Fibroblast of villous mesenchyme (primary cell): ENCODE measurements at regions not wholly inside any gene's neighbourhood (a gene's known extent, or its start where the extent isn't known, plus 50 kb on each side); places are given as distances from the start of the nearest gene placed in this dataset.

Experiments
- DNase-seq: peaks from one replicate; pipeline ENCODE4 v3.0.0-alpha.2; 2010; ENCODE audit warnings: low read depth
- H3K4me3 ChIP-seq: 2 replicates; pipeline ENCODE4 v1.5.1; 2011; ENCODE audit warnings: low read depth, mild to moderate bottlenecking, low read length
- TF ChIP-seq, protein P1 (sequence below): IDR thresholded peaks from 2 replicates; pipeline ENCODE4 v1.5.1; 2012; ENCODE audit warnings: low read depth, mild to moderate bottlenecking, low read length; ENCODE audit not compliant: insufficient read depth

DNA sequence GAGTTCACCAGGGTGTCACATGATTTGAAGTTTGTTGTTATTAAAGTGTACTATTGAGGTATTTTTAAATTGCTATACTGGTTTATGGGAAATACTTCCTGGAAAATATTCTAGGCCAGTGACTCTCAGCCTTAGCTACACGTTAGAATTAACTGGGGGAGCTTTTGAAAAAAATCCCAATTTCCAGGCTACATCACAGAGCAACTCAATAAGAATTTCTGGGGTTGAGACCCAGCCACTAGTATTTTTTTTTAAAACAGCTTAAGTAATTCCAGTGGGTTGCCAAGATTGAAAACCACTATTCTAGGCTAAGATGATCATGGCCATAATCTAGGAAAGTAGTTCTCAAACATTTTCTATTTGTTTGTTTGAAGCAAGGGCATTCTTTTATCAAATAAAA, 142.9 kb upstream of the GRIA1 start:
- no peak overlapping the region for H3K4me3 ChIP-seq
- TF ChIP-seq, protein P1, sequence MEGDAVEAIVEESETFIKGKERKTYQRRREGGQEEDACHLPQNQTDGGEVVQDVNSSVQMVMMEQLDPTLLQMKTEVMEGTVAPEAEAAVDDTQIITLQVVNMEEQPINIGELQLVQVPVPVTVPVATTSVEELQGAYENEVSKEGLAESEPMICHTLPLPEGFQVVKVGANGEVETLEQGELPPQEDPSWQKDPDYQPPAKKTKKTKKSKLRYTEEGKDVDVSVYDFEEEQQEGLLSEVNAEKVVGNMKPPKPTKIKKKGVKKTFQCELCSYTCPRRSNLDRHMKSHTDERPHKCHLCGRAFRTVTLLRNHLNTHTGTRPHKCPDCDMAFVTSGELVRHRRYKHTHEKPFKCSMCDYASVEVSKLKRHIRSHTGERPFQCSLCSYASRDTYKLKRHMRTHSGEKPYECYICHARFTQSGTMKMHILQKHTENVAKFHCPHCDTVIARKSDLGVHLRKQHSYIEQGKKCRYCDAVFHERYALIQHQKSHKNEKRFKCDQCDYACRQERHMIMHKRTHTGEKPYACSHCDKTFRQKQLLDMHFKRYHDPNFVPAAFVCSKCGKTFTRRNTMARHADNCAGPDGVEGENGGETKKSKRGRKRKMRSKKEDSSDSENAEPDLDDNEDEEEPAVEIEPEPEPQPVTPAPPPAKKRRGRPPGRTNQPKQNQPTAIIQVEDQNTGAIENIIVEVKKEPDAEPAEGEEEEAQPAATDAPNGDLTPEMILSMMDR, result no peak
- DNase-seq, result no peak

DNA sequence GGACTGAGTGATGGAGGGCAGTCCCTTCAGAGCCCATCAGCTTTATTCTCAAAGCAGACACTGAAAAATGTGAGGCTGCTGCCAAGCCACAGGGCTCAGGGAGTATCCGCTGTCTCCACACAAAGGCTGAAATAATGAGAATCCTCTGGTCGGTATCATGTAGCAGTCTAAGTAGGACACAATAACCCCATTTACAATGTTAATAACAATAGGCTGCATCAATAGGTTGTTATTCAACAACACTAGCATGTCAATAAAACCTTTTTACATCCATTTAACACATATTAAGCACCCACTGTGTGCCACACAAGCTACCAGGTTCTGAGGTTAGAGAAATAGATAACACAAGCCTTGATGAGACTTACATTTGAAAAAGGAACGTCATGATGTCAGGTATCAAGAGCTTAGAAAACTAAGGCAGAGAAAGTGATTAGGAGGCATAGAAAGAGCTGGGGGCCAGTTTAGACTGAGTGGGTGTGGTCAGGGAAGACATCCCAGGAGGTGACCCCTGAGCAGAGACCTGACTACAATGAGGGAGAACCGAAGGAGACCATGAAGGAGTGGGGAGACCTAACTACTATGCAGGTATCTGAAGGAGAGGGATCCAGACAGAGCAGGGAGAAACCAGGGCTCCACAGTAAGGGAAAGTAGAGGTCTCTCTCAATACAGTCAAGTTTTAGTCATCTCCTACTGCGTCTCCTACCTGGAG, 140.1 kb upstream of the GRIA1 start:
- TF ChIP-seq, protein P1, result no peak

DNA sequence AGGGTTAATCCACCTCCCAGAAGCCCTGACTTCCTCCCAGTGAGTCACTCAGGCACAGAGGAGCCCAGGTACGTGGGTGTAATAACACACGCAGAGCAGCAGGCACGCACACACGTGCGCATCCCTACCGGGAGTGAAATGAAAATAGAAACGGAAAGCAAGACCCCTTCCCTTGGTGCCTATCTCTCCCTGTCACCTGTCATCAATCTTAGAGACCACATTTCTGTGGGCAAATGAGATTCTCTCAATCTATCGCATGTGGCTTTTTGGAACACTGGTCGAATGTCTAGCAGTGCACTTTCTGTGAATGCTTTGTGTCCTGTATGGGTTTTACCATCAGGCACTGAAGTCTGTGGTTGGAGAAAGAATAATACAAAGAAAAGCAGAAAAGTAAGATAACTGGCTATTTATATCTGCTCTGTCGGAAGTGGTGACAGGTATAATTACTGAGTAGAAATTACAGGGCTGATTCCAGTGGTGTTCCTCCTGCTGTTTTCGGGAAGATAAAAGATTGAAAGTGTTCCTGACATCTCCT, 137.7 kb upstream of the GRIA1 start:
- H3K4me3 ChIP-seq, result peak overlapping the region; percentile 14
- no peak for DNase-seq
- TF ChIP-seq, protein P1, result no peak

More for the DNA sequence above, 140.1 kb upstream of the GRIA1 start:
- H3K4me3 ChIP-seq, result no peak overlapping the region
- no peak for DNase-seq

DNA sequence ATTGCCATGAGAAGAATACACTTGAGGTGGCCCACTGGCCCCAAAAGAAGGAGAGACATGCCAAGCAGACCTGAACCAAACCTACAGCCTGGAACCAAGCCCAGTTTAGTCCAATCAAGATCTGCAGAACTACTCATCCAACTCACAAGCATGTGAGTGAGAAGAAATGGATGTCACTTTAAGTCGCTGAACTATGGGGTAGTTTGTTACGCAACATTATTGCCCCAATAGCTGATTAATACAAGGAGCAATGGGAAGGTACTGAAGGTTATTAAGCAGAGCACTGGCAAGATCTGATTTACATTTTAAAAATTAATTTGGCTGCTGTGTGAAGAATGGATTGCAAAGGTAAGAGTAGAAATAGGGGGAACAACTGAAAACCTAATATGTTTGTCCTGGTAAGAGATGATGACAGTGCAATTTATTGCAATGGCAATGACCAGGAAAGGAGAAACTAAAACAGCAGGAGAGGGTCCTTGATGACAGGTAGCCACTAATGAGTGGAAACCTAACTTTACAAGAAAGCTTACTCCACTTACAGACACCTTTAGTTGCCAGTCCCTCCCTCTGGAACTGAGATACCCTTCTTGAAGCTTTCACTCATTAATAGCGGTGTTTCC, 132.9 kb upstream of the GRIA1 start:
- DNase-seq, result no peak
- TF ChIP-seq, protein P1, result no peak
- no peak overlapping the region for H3K4me3 ChIP-seq

DNA sequence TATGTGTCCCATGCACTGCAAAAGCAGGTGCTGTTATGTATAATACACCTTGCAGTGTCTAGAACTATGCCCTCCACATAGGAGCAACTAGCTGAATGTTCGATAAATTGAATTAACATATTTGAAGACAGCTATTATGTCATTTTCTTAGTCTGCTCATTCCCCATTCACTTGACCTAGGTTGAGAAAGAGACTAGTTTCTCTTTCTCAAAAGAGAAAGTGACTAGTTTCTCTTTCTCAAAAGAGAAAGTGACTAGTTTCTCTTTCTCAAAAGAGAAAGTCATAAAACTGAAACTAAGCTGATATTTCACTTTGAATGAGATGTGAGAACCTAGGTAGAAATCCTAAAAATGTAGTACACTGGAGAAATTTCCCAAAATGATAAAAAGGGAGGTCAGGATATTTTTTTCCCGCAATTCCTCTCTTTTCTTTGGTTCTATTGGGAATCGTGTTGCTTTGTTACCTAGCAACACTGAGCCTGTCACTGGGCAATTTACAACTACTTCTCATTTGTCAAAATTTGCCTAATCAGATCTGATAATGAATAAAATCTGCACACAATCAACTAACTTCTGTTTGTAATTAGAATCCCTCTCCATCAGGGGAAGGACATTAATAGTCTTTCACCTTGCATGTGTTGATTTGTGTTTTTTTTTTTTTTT, 132.0 kb upstream of the GRIA1 start:
- TF ChIP-seq, protein P1, result no peak
- H3K4me3 ChIP-seq, result no peak overlapping the region

DNA sequence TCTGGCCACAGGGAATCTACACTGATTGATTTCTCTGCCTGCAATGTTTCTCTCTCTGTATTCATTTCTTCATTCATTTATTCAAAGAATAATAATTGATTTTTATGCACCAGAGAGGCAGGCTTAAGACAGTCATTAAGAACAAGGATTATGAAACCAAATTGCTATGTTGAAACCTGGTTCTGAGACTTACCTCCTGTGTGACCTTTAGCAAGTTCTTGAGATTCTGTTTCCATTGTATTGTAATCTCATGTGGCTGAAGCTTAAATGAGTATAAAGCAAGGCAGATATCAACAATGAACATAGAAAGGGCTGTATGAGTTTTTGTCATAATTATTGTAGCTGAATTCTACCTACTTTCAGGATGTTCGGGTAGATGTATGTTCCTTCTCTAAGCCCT, 129.6 kb upstream of the GRIA1 start:
- no peak overlapping the region for H3K4me3 ChIP-seq
- no peak for DNase-seq
- TF ChIP-seq, protein P1, result no peak

More for the DNA sequence above, 132.0 kb upstream of the GRIA1 start:
- DNase-seq, result peak; percentile 1
